Astrocyte of the spinal cord (primary cell): ENCODE measurements at regions not wholly inside any gene's neighbourhood (a gene's known extent, or its start where the extent isn't known, plus 50 kb on each side); places are given as distances from the start of the nearest gene placed in this dataset.
"Not testable (repeated sequence)": the region's sequence is repeated elsewhere in the genome, so short reads cannot be mapped to it uniquely, and the experiment has no call there.

Source experiments
- DNase-seq: peaks from one replicate; pipeline ENCODE4 v3.0.0; 2011; ENCODE audit warnings: low read depth, low spot score
- H3K4me3 ChIP-seq: 2 replicates; pipeline ENCODE4 v1.5.1; 2011; ENCODE audit warnings: low read depth, mild to moderate bottlenecking, low read length, moderate library complexity
- in situ Hi-C: cut with HindIII; loops from 2 replicates; pipeline ENCODE4 v1.10.0; 2017; ENCODE audit warnings: low sequenced_read_pairs
- TF ChIP-seq, protein P1 (sequence below): IDR thresholded peaks from 2 replicates; pipeline ENCODE4 v1.5.1; 2012; ENCODE audit warnings: low read depth, mild to moderate bottlenecking, low read length, inconsistent platforms

DNA sequence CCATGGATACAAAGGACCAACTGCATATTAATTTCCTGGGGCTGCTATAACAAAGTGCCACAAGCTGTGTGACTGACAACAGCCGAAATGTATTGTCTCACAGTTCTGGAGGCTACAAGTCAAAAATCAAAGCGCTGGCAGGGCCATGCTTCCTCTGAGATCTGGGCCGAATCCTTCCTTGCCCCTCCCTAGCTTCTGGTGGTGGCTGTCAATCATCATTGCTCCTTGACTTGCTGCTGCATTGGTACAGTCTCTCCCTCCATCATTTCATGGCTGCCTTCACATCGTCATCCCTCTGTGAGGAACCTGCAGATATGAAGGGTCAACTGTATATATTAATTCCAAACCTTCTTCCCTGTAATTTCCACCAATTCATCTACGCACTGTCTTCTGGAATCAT, 118.3 kb downstream of the EXOC5 start:
- in situ Hi-C loops, result no loop called here
- TF ChIP-seq, protein P1, sequence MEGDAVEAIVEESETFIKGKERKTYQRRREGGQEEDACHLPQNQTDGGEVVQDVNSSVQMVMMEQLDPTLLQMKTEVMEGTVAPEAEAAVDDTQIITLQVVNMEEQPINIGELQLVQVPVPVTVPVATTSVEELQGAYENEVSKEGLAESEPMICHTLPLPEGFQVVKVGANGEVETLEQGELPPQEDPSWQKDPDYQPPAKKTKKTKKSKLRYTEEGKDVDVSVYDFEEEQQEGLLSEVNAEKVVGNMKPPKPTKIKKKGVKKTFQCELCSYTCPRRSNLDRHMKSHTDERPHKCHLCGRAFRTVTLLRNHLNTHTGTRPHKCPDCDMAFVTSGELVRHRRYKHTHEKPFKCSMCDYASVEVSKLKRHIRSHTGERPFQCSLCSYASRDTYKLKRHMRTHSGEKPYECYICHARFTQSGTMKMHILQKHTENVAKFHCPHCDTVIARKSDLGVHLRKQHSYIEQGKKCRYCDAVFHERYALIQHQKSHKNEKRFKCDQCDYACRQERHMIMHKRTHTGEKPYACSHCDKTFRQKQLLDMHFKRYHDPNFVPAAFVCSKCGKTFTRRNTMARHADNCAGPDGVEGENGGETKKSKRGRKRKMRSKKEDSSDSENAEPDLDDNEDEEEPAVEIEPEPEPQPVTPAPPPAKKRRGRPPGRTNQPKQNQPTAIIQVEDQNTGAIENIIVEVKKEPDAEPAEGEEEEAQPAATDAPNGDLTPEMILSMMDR, result no peak
- H3K4me3 ChIP-seq, result no peak overlapping the region
- no peak for DNase-seq

DNA sequence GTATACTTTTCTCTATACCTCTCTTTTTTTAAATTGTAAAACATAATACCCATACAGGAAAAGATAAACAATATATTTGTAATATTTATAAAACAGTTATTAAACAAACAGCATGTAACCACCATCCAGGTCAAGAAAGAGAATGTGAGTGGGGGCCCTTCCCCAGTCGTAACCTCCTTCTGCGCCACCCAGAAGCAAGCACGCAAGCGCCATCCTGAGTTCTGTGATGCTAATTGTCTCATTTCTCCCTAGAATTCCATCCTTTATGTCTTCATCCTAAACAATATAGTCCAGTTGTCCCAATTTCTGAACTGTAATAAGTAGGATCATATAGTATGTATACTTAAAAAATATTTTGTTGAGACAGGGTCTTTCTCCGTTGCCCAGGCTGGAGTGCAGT, 129.5 kb downstream of the EXOC5 start:
- in situ Hi-C loops, result no loop called here
- H3K4me3 ChIP-seq, result no peak overlapping the region
- DNase-seq, result no peak
- TF ChIP-seq, protein P1, result no peak

DNA sequence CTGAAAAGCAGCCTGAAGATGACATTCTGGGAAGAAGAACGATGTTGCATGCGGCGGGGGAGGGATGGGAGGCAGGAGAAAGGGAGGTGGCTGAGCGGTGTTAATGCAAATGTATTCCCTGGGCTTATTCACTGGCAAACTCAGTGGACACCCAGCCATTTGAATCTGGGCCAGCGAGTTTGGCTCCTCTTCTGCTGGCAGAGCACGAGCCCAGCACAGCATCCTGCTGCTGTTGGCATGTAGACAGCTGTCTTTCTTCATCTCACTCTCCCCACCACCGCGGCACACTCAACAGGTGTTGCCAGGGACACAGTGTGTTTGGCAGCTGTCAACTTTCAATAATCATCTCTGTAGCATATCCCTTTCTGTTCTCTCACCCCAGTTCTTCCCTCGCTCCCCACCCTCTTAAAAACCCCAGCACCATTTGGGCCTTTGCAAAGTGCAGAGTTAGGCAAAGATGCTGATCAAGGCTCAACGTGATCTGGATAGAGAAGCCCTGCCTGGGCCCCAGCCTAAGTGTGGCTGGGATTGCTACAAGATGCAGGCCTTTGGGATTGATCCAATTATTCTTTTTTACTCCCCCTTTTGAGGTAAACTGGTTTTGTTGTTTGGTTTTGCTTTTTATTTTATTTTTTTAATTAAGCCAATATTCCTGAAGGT, 131.9 kb downstream of the EXOC5 start:
- DNase-seq, result no peak
- in situ Hi-C loops, result no loop called here
- TF ChIP-seq, protein P1, result no peak
- H3K4me3 ChIP-seq, result no peak overlapping the region

DNA sequence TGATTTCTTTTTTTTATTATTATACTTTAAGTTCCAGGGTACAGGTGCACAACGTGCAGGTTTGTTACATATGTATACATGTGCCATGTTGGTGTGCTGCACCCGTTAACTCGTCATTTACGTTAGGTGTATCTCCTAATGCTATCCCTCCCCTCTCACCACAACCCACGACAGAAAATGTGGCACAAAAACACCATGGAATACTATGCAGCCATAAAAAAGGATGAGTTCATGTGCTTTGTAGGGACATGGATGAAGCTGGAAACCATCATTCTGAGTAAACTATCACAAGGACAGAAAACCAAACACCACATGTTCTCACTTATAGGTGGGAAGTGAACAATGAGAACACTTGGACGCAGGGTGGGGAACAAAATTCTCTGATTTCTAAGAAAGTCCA, 140.9 kb downstream of the EXOC5 start:
- in situ Hi-C loops, DNase-seq, H3K4me3 ChIP-seq: not testable (repeated sequence)

DNA sequence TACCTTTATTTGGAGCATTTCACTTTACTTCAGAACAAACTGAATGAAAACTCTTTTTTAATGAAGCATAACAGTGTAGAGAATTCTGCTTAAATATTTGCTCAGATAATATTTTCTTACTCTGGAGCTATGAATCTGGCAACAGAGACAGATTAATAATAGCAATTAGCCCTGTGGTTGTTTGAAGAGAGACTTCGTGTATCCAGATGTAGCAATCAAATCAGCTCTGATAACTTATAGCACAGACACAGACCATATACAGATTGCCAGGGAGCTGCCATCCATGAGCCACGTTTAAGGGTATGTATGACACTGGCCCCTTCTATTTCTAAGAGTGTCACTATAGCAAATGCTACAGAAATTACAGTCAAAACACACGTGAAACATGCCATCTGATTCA, 146.6 kb downstream of the EXOC5 start:
- no peak for DNase-seq
- no peak overlapping the region for H3K4me3 ChIP-seq
- TF ChIP-seq, protein P1, result no peak
- in situ Hi-C loops, result no loop called here

DNA sequence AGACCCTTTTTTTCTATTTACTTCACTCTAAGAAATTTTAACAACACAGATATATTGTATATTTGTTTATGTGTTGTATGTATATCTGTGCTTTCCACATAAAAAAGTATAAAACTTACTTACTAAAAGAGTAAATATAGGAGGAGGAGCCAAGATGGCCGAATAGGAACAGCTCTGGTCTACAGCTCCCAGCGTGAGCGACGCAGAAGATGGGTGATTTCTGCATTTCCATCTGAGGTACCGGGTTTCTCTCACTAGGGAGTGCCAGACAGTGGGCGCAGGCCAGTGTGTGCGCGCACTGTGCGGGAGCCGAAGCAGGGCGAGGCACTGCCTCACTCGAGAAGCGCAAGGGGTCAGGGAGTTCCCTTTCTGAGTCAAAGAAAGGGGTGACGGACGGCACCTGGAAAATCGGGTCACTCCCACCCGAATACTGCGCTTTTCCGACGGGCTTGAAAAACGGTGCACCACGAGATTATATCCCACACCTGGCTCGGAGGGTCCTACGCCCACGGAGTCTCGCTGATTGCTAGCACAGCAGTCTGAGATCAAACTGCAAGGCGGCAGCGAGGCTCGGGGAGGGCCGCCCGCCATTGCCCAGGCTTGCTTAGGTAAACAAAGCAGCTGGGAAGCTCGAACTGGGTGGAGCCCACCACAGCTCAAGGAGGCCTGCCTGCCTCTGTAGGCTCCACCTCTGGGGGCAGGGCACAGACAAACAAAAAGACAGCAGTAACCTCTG, 156.5 kb downstream of the EXOC5 start:
- in situ Hi-C loops, result not testable (repeated sequence)

DNA sequence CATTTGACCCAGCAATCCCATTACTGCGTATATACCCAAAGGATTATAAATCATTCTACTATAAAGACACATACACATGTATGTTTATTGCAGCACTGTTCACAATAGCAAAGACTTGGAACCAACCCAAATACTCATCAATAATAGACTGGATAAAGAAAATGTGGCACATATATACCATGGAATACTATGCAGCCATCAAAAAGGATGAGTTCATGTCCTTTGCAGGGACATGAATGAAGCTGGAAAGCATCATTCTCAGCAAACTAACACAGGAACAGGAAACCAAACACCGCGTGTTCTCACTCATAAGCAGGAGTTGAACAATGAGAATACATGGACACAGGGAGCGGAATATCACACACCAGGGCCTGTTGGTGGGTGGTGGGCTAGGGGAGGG, 158.3 kb downstream of the EXOC5 start:
- H3K4me3 ChIP-seq, in situ Hi-C loops, DNase-seq: not testable (repeated sequence)

More for the DNA sequence above, 156.5 kb downstream of the EXOC5 start:
- H3K4me3 ChIP-seq, DNase-seq: not testable (repeated sequence)

DNA sequence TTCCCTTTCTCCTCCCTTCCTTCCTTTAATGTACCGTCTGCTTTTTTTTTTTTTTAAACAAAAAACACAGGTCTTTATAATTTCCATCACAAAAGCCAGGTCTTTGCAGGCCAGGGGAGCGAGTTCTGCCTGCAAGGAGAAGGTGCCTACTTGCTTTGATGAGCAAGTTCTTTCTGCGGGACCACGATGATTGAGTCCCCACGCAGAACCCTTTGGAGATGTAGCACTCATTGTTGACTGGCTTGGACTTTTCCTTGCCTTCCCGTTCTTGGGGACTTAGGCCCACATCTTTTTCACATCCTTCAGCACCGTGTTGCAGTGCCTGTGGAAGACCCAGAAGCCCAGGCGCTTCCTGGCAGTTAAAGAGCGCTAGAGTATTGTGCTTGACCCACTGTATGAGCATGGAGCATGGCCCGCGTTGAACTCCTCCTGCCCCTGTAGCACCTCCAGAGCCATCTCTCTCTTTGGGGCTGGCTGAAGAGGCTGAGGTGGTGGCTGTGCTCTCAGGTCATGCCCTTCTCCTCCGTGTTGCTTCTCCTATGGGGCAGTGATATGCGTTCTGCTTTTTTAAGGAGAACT, 177.6 kb downstream of the EXOC5 start:
- TF ChIP-seq, protein P1, result no peak
- DNase-seq, result no peak
- H3K4me3 ChIP-seq, result no peak overlapping the region
- in situ Hi-C loops, result no loop called here
